DMS 273 (cell line): ENCODE measurements at regions not wholly inside any gene's neighbourhood (a gene's known extent, or its start where the extent isn't known, plus 50 kb on each side); places are given as distances from the start of the nearest gene placed in this dataset.
"Not testable (repeated sequence)": the region's sequence is repeated elsewhere in the genome, so short reads cannot be mapped to it uniquely, and the experiment has no call there.

Source experiments
- DNase-seq: peaks from one replicate; lab custom pipeline; 2025; ENCODE audit not compliant: unreplicated experiment; lab: John Stamatoyannopoulos, UW

DNA sequence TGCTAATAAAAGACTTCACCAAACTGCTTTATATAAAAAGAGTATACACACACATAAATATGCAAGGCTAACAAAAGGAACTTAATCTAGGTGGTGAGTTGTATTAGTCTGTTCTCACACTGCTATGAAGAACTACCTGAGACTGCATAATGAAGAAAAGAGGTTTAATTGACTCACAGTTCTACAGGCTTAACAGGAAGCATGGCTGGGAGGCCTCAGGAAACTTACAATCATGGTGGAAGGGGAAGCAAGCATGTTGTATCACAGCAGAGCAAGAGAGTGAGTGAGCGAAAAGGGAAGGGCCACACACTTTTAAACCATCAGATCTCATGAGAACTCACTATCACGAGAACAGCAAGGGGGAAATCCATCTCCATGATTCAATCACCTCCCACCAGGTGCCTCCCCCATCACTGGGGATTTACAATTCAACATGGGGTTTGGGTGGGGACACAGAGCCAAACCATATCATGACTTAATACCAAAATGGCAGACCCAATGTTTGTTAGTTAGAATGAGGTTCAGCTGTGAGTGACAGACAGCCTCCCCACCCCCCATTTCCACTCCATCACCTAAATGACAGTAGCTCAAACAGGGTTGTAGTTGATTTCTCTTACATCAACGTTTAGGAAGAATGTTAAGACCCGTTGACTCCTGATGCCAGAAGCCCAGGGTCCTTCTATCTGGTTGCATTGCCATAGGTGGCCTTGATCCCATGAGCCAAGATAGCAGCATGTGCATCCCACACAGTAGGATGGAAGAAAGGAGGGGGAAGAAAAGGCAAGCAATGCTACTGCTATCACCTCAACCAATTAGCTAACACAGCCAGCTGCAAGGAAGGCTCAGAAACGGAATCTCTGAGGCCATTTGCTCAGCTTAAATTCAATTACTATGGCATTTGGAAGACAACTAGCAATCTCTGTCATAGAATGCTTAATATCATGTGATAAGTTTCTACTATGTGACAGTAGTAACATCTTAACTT, 77.0 kb downstream of the CCDC71L start:
- DNase-seq: no peak

- no peak for DNase-seq
These were observed 77.9 kb downstream of the CCDC71L start for GRCh38 chr7:106583100-106583499.

- no peak for DNase-seq
These were observed 78.6 kb downstream of the CCDC71L start for GRCh38 chr7:106582365-106582764.

DNA sequence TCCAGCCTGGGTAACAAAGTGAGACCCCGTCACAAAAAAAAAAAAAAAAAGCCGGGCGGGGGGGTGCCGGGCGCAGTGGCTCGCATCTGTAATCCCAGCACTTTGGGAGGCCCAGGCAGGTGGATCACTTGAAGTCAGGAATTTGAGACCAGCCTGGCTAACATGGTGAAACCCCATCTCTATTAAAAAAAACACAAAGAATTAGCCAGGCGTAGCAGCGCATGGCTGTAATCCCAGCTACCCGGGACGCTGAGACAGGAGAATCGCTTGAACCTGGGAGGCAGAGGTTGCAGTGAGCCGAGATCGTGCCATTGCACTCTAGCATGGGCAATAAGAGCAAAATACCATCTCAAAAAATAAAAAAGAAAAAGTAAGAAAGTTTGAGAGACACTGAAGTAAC, 81.9 kb downstream of the CCDC71L start:
- not testable (repeated sequence) for DNase-seq

- no peak for DNase-seq
These were observed 85.7 kb downstream of the CCDC71L start for GRCh38 chr7:106575138-106575823.

DNA sequence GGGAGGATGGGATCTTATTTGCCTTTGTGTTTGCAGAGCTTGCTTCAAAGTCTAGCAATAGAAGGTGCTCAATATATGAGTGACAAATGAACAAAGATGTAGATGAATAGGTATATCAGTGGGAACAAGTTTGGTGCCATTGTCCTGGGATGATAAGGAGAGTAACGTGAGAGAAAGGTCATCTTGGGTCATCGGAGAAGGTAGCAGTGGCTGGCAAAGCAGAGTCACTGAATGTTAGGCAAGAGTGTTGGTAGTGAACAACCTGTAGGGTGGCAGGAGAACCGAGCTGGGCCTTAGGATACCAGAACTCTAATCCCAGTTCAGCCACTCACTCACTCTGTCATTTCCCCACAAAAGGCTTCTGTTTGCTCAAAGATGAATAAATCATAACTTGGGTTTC, 87.2 kb downstream of the CCDC71L start:
- DNase-seq: no peak

DNA sequence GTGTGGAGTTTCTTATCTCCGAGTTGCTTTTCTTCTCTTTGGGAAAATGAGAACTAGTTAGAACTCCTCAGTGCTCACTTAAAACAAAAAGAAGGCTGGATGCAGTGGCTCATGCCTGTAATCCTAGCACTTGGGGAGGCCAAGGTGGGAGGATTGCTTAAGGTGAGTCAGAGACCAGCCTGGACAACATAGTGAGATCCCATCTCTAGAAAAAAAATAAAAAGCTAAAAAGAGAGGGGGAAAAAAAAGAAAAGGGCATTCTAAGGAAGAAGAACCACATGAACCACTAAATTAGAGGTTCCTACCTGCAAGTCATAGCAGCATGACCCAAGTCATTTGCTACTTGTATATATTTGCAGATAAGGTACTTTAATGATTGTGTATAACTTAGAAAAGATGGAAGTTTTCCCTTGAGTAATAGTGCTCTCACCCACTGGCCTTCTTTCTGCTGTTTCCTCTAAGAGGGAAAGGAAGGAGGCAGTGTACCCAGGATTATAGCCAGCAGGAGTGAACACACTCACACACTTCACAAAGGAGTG, 87.8 kb downstream of the CCDC71L start:
- no peak for DNase-seq

- DNase-seq: no peak
These were observed 88.4 kb downstream of the CCDC71L start for GRCh38 chr7:106572394-106573124.

DNA sequence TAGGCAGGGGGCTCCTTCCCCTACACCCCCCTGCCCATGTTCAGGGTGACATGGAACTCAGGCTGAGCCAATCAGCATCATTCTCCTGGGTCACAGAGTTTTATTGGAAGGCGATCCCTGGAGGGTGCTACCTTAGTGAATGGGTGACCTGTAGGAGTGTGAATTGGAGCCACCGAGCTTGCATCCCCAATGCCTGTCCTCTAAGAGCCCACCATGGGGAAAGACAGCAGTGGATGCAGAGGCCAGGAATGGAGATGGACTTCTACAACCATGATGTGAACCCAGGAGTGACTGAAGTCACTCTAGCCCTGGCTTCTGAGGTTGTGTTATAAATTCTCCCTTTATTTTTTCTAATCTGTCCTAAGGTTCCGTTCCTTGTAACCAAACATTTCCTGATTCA, 89.4 kb downstream of the CCDC71L start:
- no peak for DNase-seq

DNA sequence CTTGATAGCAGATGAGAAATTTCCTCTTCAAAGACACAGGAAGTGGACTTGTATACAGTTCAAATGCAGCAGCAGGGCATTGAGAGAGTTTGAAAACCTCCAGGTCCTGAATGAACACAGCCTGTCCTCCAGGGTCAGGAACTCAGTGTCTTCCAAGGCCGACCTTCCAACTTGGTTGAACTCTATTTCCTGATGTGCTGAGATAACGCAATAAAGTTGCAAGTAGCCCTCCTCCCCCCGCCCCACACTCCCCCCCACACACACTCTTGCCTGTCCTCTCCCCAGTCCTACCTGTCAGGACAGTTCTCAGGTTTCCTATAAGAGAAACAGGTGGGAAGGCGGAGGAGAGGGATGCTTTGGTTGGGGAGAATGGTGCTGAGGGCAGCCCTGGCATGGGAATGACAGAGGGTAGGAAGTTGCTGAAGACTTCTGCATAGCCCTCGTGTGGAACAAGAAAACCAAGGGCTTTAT, 90.0 kb downstream of the CCDC71L start:
- DNase-seq: peak; percentile 15

DNA sequence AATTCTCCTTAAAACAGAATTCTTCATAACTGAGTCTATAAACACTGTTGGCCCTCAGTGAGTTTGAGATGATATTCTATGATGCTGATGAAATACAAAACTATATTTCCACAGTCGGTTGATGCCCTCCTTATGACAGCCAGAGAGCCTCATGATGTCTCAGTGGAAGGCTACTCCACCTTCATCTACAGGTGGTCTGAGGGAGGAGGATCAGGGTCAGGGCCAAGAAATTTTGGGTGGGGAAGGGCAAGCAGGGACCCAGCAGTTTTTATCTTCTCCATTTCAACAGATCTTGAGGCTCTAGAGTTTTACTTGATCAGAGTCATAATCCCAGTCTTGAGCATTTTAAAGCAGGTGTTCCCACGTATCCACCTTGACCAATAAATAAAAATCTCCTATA, 90.8 kb downstream of the CCDC71L start:
- DNase-seq: no peak

DNA sequence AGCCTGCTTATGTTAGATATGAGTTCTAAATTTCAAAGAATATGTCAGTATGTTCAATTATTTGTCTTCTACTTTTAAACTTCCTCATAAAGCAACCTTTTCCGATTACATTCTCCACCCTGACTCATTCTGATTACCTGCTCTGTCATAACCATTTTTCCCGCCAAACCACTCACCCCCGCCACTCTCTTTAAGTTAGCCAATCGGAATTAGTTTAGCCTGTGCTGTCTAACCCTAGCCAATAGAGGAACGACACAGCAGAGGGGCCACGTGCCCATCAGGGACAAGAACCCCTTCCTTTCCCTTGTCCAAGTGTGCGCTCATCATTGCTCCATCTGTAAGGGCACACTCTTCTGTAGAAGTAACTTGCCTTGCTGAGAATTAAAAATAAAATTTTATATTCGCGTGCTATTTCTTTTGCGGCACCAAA, 91.4 kb downstream of the CCDC71L start:
- DNase-seq: peak; percentile 40

DNA sequence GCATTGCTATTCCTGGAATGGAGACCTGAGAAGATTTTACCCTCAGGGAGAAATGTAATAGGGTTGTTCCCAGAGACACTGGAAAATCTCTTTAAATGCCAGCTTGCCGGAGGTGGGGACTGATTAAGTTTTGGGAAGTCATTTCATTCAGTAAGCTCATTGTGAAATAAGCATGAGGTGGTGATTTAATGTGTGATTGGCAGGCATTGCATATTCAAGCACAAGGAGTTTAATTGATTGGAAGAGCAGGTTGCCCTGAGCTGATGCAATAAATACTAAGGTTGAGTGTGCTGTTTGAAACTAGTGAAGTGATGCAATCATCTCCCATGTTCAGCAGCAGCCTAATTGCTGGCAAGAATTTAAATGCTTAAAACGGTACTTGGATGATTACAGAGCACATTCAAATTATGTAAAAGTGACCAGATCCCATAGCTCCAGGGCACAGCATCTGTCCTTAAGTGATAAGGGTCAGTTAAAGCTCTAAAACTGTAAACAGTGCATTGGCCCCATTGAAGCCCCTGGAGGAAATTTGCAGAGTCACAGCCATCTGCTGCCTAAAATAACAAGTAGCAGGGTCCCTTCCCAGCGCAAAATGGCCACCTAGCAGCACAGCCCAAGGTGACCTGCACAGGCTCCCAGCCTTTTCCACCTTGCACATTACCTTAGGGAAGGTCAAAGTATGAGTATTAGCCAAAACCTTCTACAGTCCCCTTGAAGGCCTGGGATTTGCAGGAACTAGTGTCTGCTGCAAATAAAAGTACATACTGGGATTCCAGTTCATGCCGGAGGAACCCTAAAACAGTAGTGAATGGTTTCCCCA, 92.1 kb downstream of the CCDC71L start:
- DNase-seq: peak; percentile 92

DNA sequence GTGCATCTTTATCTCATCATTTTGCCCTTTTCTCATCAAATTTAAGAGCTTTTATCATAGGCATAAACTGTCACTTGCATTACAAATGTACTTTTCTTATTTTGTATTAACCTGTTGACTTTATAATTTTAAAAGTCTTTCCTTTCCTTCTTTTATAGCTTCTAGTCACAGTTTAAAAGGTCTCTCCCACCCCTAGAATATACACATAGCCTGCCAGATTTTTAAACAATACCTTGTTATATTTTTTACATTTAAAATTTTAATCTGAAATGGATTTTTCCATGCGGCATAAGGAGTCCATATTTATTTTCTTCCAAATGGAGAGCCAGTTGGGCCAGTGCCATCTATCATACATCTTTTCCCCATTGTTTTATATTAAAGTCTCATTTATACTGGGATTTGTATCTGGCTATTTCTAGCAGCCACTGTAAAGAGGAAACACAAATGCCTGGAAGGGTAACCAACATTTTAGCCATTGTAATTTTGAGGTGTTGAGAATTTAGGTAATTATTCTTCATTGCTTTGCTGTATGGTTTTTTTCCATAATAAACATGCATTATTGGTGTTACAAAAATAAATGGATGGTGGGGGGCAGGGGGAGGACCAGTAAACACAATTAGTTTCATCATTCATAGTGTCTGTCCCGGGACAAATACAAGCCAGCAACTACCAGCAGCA, 92.8 kb downstream of the CCDC71L start:
- DNase-seq: peak; percentile 28

DNA sequence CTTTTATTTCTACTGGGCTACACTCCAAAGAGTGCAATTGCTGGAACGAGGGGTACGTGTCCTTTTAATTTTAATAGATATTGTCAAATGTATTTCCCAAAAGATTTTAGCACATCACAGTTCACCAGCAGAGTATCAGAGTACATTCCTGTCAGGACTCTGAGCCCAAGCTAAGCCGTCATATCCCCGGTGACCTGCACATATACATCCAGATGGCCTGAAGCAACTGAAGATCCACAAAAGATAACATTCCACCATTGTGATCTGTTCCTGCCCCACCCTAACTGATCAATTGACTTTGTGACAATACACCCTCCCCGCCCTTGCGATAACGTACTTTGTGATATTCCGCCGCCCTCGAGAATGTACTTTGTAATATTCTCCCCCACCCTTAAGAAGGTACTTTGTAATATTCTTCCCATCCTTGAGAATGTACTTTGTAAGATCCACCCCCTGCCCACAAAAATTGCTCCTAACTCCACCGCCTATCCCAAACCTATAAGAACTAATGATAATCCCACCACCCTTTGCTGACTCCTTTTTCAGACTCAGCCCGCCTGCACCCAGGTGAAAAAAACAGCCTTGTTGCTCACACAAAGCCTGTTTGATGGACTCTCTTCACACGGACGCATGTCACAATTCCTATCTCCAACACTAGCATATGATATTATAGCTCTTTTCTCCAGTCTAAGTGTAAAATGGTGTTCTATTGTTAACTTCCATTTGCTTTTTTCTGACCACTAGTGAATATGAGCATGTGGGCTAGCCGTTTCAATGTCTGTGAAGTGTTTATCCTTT, 93.6 kb downstream of the CCDC71L start:
- DNase-seq: not testable (repeated sequence)

- DNase-seq: no peak
These were observed 94.3 kb downstream of the CCDC71L start for GRCh38 chr7:106566672-106567071.

DNA sequence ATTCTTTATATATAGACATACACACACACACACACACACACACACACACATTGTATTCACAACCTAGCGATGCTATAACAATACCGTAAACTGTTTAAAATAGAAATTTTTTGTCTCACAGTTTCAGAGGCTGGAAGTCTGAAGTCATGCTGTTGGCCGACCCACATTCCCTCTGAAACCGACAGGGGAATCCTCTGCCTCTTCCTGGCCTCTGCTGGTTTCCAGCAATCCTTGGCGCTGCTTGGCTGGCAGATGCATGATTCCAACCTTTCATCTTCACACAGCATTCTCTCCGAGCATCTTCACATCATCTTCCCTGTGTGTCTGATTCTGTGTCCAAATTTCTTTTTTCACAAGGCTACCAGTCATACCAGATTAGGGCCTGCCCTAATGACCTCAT, 94.8 kb downstream of the CCDC71L start:
- DNase-seq: no peak

- no peak for DNase-seq
These were observed 95.5 kb downstream of the CCDC71L start for GRCh38 chr7:106565428-106565827.
